ENCODE measurements at regions not wholly inside any gene's neighbourhood (a gene's known extent, or its start where the extent isn't known, plus 50 kb on each side); places are given as distances from the start of the nearest gene placed in this dataset.

- ATAC-seq: no peak
- TF ChIP-seq CREB5 (CRISPR knock-in tag; IDR thresholded peaks at IDR 0.05; ENCODE audit: low read depth) (no peak), GLIS3 (CRISPR knock-in tag; IDR thresholded peaks at IDR 0.05) (no peak), TCF4 (CRISPR knock-in tag; IDR thresholded peaks at IDR 0.05; ENCODE audit: borderline replicate concordance) (no peak), RARB (CRISPR knock-in tag; IDR thresholded peaks at IDR 0.05) (no peak), SNAI2 (CRISPR knock-in tag; IDR thresholded peaks at IDR 0.05) (no peak), BACH2 (CRISPR knock-in tag; IDR thresholded peaks at IDR 0.05; ENCODE audit: borderline replicate concordance) (no peak), PPARA (CRISPR knock-in tag; IDR thresholded peaks at IDR 0.05; ENCODE audit: borderline replicate concordance) (no peak), ARNTL (CRISPR knock-in tag; IDR thresholded peaks at IDR 0.05; ENCODE audit: borderline replicate concordance, low read depth) (no peak), CSDC2 (CRISPR knock-in tag; IDR thresholded peaks at IDR 0.05) (no peak), ZFP3 (CRISPR knock-in tag; IDR thresholded peaks at IDR 0.05) (no peak), TOX (CRISPR knock-in tag; IDR thresholded peaks at IDR 0.05; ENCODE audit: borderline replicate concordance) (no peak), ZFP30 (CRISPR knock-in tag; IDR thresholded peaks at IDR 0.05) (no peak), ZC3H10 (CRISPR knock-in tag; IDR thresholded peaks at IDR 0.05) (no peak), PATZ1 (CRISPR knock-in tag; IDR thresholded peaks at IDR 0.05; ENCODE audit: borderline replicate concordance) (no peak), ZNF8 (CRISPR knock-in tag; IDR thresholded peaks at IDR 0.05) (no peak)
Observed at GRCh38 chr5:105581988-105582690, 2019.5 kb upstream of the NUDT12 start.

- TF ChIP-seq RARB (CRISPR knock-in tag; IDR thresholded peaks at IDR 0.05): no peak
- TF ChIP-seq ZNF70 (CRISPR knock-in tag; IDR thresholded peaks at IDR 0.05): no peak
- no peak for TF ChIP-seq PPARA (CRISPR knock-in tag; IDR thresholded peaks at IDR 0.05; ENCODE audit: borderline replicate concordance)
- no peak for TF ChIP-seq TSHZ2 (CRISPR knock-in tag; IDR thresholded peaks at IDR 0.05)
- TF ChIP-seq GLIS3 (CRISPR knock-in tag; IDR thresholded peaks at IDR 0.05): no peak
- TF ChIP-seq POU6F1 (CRISPR knock-in tag; IDR thresholded peaks at IDR 0.05; ENCODE audit: borderline replicate concordance, low read depth): no peak
- TF ChIP-seq ARNTL (CRISPR knock-in tag; IDR thresholded peaks at IDR 0.05; ENCODE audit: borderline replicate concordance, low read depth): no peak
- no peak for TF ChIP-seq CREB5 (CRISPR knock-in tag; IDR thresholded peaks at IDR 0.05; ENCODE audit: low read depth)
- no peak for TF ChIP-seq TCF4 (CRISPR knock-in tag; IDR thresholded peaks at IDR 0.05; ENCODE audit: borderline replicate concordance)
- TF ChIP-seq SNAI2 (CRISPR knock-in tag; IDR thresholded peaks at IDR 0.05): no peak
- TF ChIP-seq ZFP30 (CRISPR knock-in tag; IDR thresholded peaks at IDR 0.05): no peak
- TF ChIP-seq PATZ1 (CRISPR knock-in tag; IDR thresholded peaks at IDR 0.05; ENCODE audit: borderline replicate concordance): no peak
- no peak for TF ChIP-seq TOX (CRISPR knock-in tag; IDR thresholded peaks at IDR 0.05; ENCODE audit: borderline replicate concordance)
- TF ChIP-seq, protein P1, sequence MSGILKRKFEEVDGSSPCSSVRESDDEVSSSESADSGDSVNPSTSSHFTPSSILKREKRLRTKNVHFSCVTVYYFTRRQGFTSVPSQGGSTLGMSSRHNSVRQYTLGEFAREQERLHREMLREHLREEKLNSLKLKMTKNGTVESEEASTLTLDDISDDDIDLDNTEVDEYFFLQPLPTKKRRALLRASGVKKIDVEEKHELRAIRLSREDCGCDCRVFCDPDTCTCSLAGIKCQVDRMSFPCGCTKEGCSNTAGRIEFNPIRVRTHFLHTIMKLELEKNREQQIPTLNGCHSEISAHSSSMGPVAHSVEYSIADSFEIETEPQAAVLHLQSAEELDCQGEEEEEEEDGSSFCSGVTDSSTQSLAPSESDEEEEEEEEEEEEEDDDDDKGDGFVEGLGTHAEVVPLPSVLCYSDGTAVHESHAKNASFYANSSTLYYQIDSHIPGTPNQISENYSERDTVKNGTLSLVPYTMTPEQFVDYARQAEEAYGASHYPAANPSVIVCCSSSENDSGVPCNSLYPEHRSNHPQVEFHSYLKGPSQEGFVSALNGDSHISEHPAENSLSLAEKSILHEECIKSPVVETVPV (CRISPR knock-in tag; IDR thresholded peaks at IDR 0.05): no peak
- no peak for TF ChIP-seq ZC3H10 (CRISPR knock-in tag; IDR thresholded peaks at IDR 0.05)
- no peak for ATAC-seq
Observed at GRCh38 chr5:105573575-105573974, 2011.0 kb upstream of the NUDT12 start.
